IMR-90 (cell line): ENCODE measurements at regions not wholly inside any gene's neighbourhood (a gene's known extent, or its start where the extent isn't known, plus 50 kb on each side); places are given as distances from the start of the nearest gene placed in this dataset.

Experiments used
- ATAC-seq: fragments of 200-7000 bp; cut with Tn5 transposase; 2 replicates; pipeline ENCODE4 v1.9.1; 2020; ENCODE audit warnings: low read depth, mild to moderate bottlenecking, moderate library complexity
- BruUV-seq: library from RNA; stranded (reverse); fragments of 400-500 nt; replicated peaks from 2 replicates; lab custom pipeline; 2021; lab: Mats Ljungman, UMichigan
- CTCF ChIA-PET: fragments of 300-600 bp; formaldehyde crosslinking; extraction: SDS; loops from one replicate; lab custom pipeline; 2021; ENCODE audit warnings: antibody characterized with exemption; lab: Yijun Ruan, JAX
- POLR2A ChIA-PET: fragments of 300-600 bp; sonication (Branson Sonifier 250); formaldehyde crosslinking; loops from one replicate; lab custom pipeline; 2022; ENCODE audit warnings: antibody characterized with exemption; ENCODE audit not compliant: unreplicated experiment; lab: Charles Lee
- DNase-seq: peaks from one replicate; pipeline ENCODE4 v3.0.0; 2013
- H2AFZ ChIP-seq: replicated peaks from 2 replicates; pipeline ENCODE3; 2013; ENCODE audit warnings: low read length, mild to moderate bottlenecking; ENCODE audit not compliant: poor library complexity
- H2AK5ac ChIP-seq: 2 replicates; pipeline ENCODE4 v1.6.1; 2013; ENCODE audit warnings: low read depth, low read length, inconsistent platforms
- H2AK9ac ChIP-seq: replicated peaks from 2 replicates; pipeline ENCODE3; 2013; ENCODE audit warnings: mild to moderate bottlenecking, low read depth, low read length, moderate library complexity; ENCODE audit not compliant: poor library complexity
- H2BK120ac ChIP-seq: 2 replicates; pipeline ENCODE4 v1.6.1; 2013; ENCODE audit warnings: low read depth, low read length, inconsistent platforms
- H2BK15ac ChIP-seq: 3 replicates; pipeline ENCODE4 v1.6.1; 2013; ENCODE audit warnings: low read depth, low read length, inconsistent platforms
- H2BK20ac ChIP-seq: 2 replicates; pipeline ENCODE4 v1.6.1; 2013; ENCODE audit warnings: low read depth, mild to moderate bottlenecking, inconsistent platforms, low read length, moderate library complexity
- H2BK5ac ChIP-seq: 2 replicates; pipeline ENCODE4 v1.6.1; 2013; ENCODE audit warnings: mild to moderate bottlenecking, low read depth, low read length, inconsistent platforms; ENCODE audit not compliant: poor library complexity, severe bottlenecking
- H3K14ac ChIP-seq: replicated peaks from 2 replicates; pipeline ENCODE4 v1.6.1; 2013; ENCODE audit warnings: low read depth, low read length, inconsistent platforms
- H3K18ac ChIP-seq: 2 replicates; pipeline ENCODE4 v1.6.1; 2013; ENCODE audit warnings: low read depth, low read length, control low read depth
- H3K23ac ChIP-seq: 2 replicates; pipeline ENCODE4 v1.6.1; 2013; ENCODE audit warnings: low read depth, low read length, inconsistent platforms
- H3K27ac ChIP-seq: 2 replicates; pipeline ENCODE4 v1.5.1; 2013; ENCODE audit warnings: mild to moderate bottlenecking, control low read depth, low read length; ENCODE audit not compliant: insufficient read depth
- H3K27me3 ChIP-seq: 2 replicates; pipeline ENCODE4 v1.6.1; 2013; ENCODE audit warnings: low read length; ENCODE audit not compliant: control insufficient read depth, insufficient read depth
- H3K36me3 ChIP-seq: 2 replicates; pipeline ENCODE4 v1.6.1; 2013; ENCODE audit warnings: low read length, mixed read lengths; ENCODE audit not compliant: control insufficient read depth, insufficient read depth
- H3K4ac ChIP-seq: 2 replicates; pipeline ENCODE4 v1.6.1; 2013; ENCODE audit warnings: low read depth, low read length, inconsistent platforms
- H3K4me1 ChIP-seq: 2 replicates; pipeline ENCODE4 v1.6.1; 2013; ENCODE audit warnings: low read length, mixed read lengths; ENCODE audit not compliant: control insufficient read depth, insufficient read depth
- H3K4me2 ChIP-seq: 2 replicates; pipeline ENCODE4 v1.6.1; 2013; ENCODE audit warnings: low read depth, mild to moderate bottlenecking, control low read depth, low read length, moderate library complexity
- H3K4me3 ChIP-seq: 2 replicates; pipeline ENCODE4 v1.5.1; 2013; ENCODE audit warnings: low read depth, mild to moderate bottlenecking, control low read depth, low read length, moderate library complexity; ENCODE audit not compliant: insufficient read depth
- H3K56ac ChIP-seq: 2 replicates; pipeline ENCODE4 v1.6.1; 2013; ENCODE audit warnings: low read length, inconsistent platforms; ENCODE audit not compliant: insufficient read depth; ENCODE audit errors: extremely low read depth
- H3K79me1 ChIP-seq, 2 experiments: 2 replicates each; pipeline ENCODE4 v1.6.1; 2013; ENCODE audit warnings: low read length in 2 of 2, inconsistent platforms in 1 of 2, low read depth in 1 of 2
- H3K9ac ChIP-seq: 2 replicates; pipeline ENCODE4 v1.6.1; 2013; ENCODE audit warnings: low read depth, low read length, control low read depth
- H3K9me1 ChIP-seq: 2 replicates; pipeline ENCODE4 v1.6.1; 2013; ENCODE audit warnings: low read length, inconsistent platforms; ENCODE audit not compliant: insufficient read depth
- H3K9me3 ChIP-seq: 2 replicates; pipeline ENCODE4 v1.6.1; 2013; ENCODE audit warnings: low read length; ENCODE audit not compliant: control insufficient read depth, insufficient read depth
- H4K20me1 ChIP-seq: 2 replicates; pipeline ENCODE4 v1.6.1; 2013; ENCODE audit warnings: low read length, inconsistent platforms; ENCODE audit not compliant: insufficient read depth
- H4K5ac ChIP-seq: 2 replicates; pipeline ENCODE4 v1.6.1; 2013; ENCODE audit warnings: mild to moderate bottlenecking, low read depth, low read length, control low read depth
- H4K8ac ChIP-seq, 2 experiments: 2 replicates each; pipeline ENCODE4 v1.6.1; 2013; ENCODE audit warnings: low read depth in 2 of 2, low read length in 2 of 2, control low read depth in 1 of 2, inconsistent platforms in 1 of 2
- H4K91ac ChIP-seq: 2 replicates; pipeline ENCODE4 v1.6.1; 2013; ENCODE audit warnings: low read depth, low read length, inconsistent platforms; ENCODE audit not compliant: insufficient read depth
- BHLHE40 ChIP-seq: fragments of 150-350 bp; IDR thresholded peaks from 2 replicates; pipeline ENCODE4 v1.6.1; 2016; ENCODE audit warnings: mild to moderate bottlenecking, low read depth, low read length
- CEBPB ChIP-seq: IDR thresholded peaks from 2 replicates; pipeline ENCODE4 v1.6.1; 2012; ENCODE audit warnings: low read depth, low read length, improper control_type of control experiment
- CHD1 ChIP-seq: IDR thresholded peaks from 2 replicates; pipeline ENCODE4 v1.6.1; 2012; ENCODE audit warnings: low read depth, low read length, improper control_type of control experiment
- FOS ChIP-seq: fragments of 150-350 bp; IDR thresholded peaks from 2 replicates; pipeline ENCODE4 v1.6.1; 2016; ENCODE audit warnings: low read depth, low read length
- MAFK ChIP-seq: IDR thresholded peaks from 2 replicates; pipeline ENCODE4 v1.6.1; 2012; ENCODE audit warnings: low read depth, low read length, improper control_type of control experiment
- MAZ ChIP-seq: IDR thresholded peaks from 2 replicates; pipeline ENCODE4 v1.6.1; 2012; ENCODE audit warnings: low read depth, mild to moderate bottlenecking, low read length, improper control_type of control experiment, moderate library complexity, borderline replicate concordance
- MXI1 ChIP-seq: IDR thresholded peaks from 2 replicates; pipeline ENCODE4 v1.6.1; 2012; ENCODE audit warnings: low read depth, mild to moderate bottlenecking, low read length, moderate library complexity, borderline replicate concordance
- POLR2A ChIP-seq: IDR thresholded peaks from 2 replicates; pipeline ENCODE4 v1.6.1; 2012; ENCODE audit warnings: mild to moderate bottlenecking, low read depth, low read length
- RAD21 ChIP-seq: IDR thresholded peaks from 2 replicates; pipeline ENCODE4 v1.6.1; 2012; ENCODE audit warnings: low read length, improper control_type of control experiment
- RFX5 ChIP-seq: IDR thresholded peaks from 2 replicates; pipeline ENCODE4 v1.8.0; 2012; ENCODE audit warnings: low read depth, mild to moderate bottlenecking, low read length, moderate library complexity
- WGBS, 2 experiments: methylation state at CpG; one replicate each; pipeline versions ENCODE4 v1.1.5 to v1.1.7; 2013; ENCODE audit warnings: missing lambda C conversion rate in 2 of 2; ENCODE audit not compliant: insufficient read length in 1 of 2; ENCODE audit errors: extremely low coverage in 2 of 2; 5-methylcytosine and 5-hydroxymethylcytosine counted together
- dilution Hi-C: fragments of 300-500 bp; cut with HindIII; formaldehyde crosslinking; loops from one replicate; pipeline ENCODE4 v1.14.3; 2018; ENCODE audit warnings: low sequenced_read_pairs; ENCODE audit not compliant: unreplicated experiment
- in situ Hi-C: fragments of 300-500 bp; cut with MboI; formaldehyde crosslinking; loops from 3 replicates; pipeline ENCODE4 v1.14.3; 2019; ENCODE audit warnings: low sequenced_read_pairs, inconsistent platforms, mixed read lengths
- intact Hi-C: fragments of 100-400 bp; cut with micrococcal nuclease; formaldehyde crosslinking; loops from 2 replicates; pipeline ENCODE4 v1.10.0; 2022
- TF ChIP-seq, protein P1 (sequence below): fragments of 150-350 bp; IDR thresholded peaks from 2 replicates; pipeline ENCODE4 v1.6.1; 2016; ENCODE audit warnings: low read depth, mild to moderate bottlenecking, low read length, moderate library complexity, borderline replicate concordance
- TF ChIP-seq, protein P2 (sequence below): conservative IDR thresholded peaks from 2 replicates; pipeline ENCODE4 v1.5.1; 2012; ENCODE audit warnings: mild to moderate bottlenecking, low read depth, low read length, improper control_type of control experiment
- TF ChIP-seq, protein P3 (sequence below): fragments of 150-350 bp; IDR thresholded peaks from 2 replicates; pipeline ENCODE4 v1.6.1; 2017; ENCODE audit warnings: mild to moderate bottlenecking, antibody characterized with exemption, low read length, low read depth

DNA sequence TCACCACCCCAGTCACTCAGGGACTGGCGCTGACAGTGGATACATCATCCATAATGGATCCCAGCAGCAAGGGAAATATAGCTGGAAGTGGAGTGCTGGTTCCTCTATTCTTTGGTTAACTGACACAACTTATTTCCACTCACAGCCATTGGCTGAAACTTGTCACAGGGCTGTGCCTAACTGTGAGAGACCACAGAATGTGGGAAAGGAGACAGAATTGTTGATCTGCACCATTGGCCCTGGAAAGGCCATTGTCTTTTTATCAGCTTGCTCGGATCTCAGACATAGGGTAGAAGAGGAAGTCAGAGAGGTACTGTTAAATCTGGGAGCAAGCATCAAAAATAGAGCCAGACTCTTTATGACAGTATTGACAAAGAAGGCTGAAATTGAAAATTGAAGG lies 451.3 kb downstream of the AJAP1 start:
- H3K27me3 ChIP-seq: no peaks in the 10 kb centered on the region
- H3K18ac ChIP-seq: no peak overlapping the region
- H2BK20ac ChIP-seq: no peak overlapping the region
- ChIA-PET CTCF (no interaction called here), POLR2A (no interaction called here)
- H3K4me2 ChIP-seq: no peak overlapping the region
- no peak overlapping the region for H3K56ac ChIP-seq
- no TSS peak for BruUV-seq
- no peak overlapping the region for H4K5ac ChIP-seq
- no peak overlapping the region for H2AK5ac ChIP-seq
- no peak overlapping the region for H2BK15ac ChIP-seq
- no peak overlapping the region for H3K9ac ChIP-seq
- no peak overlapping the region for H4K91ac ChIP-seq
- H3K79me1 ChIP-seq: no peaks in the 10 kb centered on the region
- no peak overlapping the region for H2AFZ ChIP-seq
- H3K23ac ChIP-seq: no peak overlapping the region
- peaks cover 9% of the 10 kb centered on the region for H3K9me3 ChIP-seq
- no peaks in the 10 kb centered on the region for H4K20me1 ChIP-seq
- no peak overlapping the region for H3K27ac ChIP-seq
- no peak overlapping the region for H3K14ac ChIP-seq
- ATAC-seq: no peak
- no peak overlapping the region for H2BK120ac ChIP-seq
- no peak overlapping the region for H3K4ac ChIP-seq
- intact Hi-C loops: no loop called here
- H3K4me1 ChIP-seq: no peaks in the 10 kb centered on the region
- H2AK9ac ChIP-seq: no peak overlapping the region
- dilution Hi-C loops: no loop called here
- H3K9me1 ChIP-seq: no peaks in the 10 kb centered on the region
- WGBS, 2 experiments: no CpG with 5 or more reads among the region's 2 CpGs
- DNase-seq: no peak
- H3K36me3 ChIP-seq: no peaks in the 10 kb centered on the region
- no peak overlapping the region for H2BK5ac ChIP-seq
- no peak overlapping the region for H3K4me3 ChIP-seq
- H4K8ac ChIP-seq: no peak overlapping the region
- TF ChIP-seq, protein P1, sequence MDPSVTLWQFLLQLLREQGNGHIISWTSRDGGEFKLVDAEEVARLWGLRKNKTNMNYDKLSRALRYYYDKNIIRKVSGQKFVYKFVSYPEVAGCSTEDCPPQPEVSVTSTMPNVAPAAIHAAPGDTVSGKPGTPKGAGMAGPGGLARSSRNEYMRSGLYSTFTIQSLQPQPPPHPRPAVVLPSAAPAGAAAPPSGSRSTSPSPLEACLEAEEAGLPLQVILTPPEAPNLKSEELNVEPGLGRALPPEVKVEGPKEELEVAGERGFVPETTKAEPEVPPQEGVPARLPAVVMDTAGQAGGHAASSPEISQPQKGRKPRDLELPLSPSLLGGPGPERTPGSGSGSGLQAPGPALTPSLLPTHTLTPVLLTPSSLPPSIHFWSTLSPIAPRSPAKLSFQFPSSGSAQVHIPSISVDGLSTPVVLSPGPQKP: no peak
- TF ChIP-seq, protein P2, sequence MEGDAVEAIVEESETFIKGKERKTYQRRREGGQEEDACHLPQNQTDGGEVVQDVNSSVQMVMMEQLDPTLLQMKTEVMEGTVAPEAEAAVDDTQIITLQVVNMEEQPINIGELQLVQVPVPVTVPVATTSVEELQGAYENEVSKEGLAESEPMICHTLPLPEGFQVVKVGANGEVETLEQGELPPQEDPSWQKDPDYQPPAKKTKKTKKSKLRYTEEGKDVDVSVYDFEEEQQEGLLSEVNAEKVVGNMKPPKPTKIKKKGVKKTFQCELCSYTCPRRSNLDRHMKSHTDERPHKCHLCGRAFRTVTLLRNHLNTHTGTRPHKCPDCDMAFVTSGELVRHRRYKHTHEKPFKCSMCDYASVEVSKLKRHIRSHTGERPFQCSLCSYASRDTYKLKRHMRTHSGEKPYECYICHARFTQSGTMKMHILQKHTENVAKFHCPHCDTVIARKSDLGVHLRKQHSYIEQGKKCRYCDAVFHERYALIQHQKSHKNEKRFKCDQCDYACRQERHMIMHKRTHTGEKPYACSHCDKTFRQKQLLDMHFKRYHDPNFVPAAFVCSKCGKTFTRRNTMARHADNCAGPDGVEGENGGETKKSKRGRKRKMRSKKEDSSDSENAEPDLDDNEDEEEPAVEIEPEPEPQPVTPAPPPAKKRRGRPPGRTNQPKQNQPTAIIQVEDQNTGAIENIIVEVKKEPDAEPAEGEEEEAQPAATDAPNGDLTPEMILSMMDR: no peak
- TF ChIP-seq MXI1: no peak
- TF ChIP-seq CHD1: no peak
- no peak for TF ChIP-seq CEBPB
- TF ChIP-seq RAD21: no peak
- TF ChIP-seq, protein P3, sequence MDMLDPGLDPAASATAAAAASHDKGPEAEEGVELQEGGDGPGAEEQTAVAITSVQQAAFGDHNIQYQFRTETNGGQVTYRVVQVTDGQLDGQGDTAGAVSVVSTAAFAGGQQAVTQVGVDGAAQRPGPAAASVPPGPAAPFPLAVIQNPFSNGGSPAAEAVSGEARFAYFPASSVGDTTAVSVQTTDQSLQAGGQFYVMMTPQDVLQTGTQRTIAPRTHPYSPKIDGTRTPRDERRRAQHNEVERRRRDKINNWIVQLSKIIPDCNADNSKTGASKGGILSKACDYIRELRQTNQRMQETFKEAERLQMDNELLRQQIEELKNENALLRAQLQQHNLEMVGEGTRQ: no peak
- TF ChIP-seq MAZ: no peak
- TF ChIP-seq FOS: no peak
- no peak for TF ChIP-seq MAFK
- no peak for TF ChIP-seq RFX5
- no peak for TF ChIP-seq POLR2A
- no peak for TF ChIP-seq BHLHE40
- in situ Hi-C loops: no loop called here
